HepG2 (cell line): ENCODE measurements at regions not wholly inside any gene's neighbourhood (a gene's known extent, or its start where the extent isn't known, plus 50 kb on each side); places are given as distances from the start of the nearest gene placed in this dataset.
A peak's percentile ranks its signal among the peaks of the same experiment; 100 is the strongest.

ENCODE experiments used
- ATAC-seq: fragments of 200-7000 bp; cut with Tn5 transposase; 3 replicates; pipeline ENCODE4 v1.9.1; 2020; ENCODE audit warnings: mild to moderate bottlenecking, moderate library complexity
- BruUV-seq: library from RNA; stranded (reverse); fragments of 400-500 nt; replicated peaks from 2 replicates; lab custom pipeline; 2021; lab: Mats Ljungman, UMichigan
- CTCF ChIA-PET: fragments of 300-600 bp; formaldehyde crosslinking; extraction: SDS; loops from one replicate; lab custom pipeline; 2021; ENCODE audit warnings: low total read pairs, inconsistent platforms, low intra/inter-chr PET ratio; lab: Yijun Ruan, JAX
- POLR2A ChIA-PET: fragments of 350-600 bp; sonication (Branson Sonifier 250); formaldehyde crosslinking; loops from one replicate; lab custom pipeline; 2020; ENCODE audit warnings: antibody characterized with exemption, inconsistent platforms; lab: Yijun Ruan, JAX
- DNase-seq: peaks from one replicate; pipeline ENCODE4 v3.0.0-alpha.2; 2015; ENCODE audit warnings: low spot score
- FAIRE-seq: peaks from 3 replicates; lab custom pipeline; 2011; peaks lifted over from hg19 to GRCh38; lab: Jason Lieb, UNC
- H2AFZ ChIP-seq: one replicate; pipeline ENCODE4 v1.6.1; 2011; ENCODE audit warnings: low read length, inconsistent platforms
- H3K27ac ChIP-seq: fragments of 300-600 bp; 3 replicates; pipeline ENCODE4 v1.8.0; 2011; ENCODE audit warnings: mixed run types, mild to moderate bottlenecking, mixed read lengths, low read length, inconsistent platforms; ENCODE audit not compliant: insufficient read depth; ENCODE audit errors: extremely low read length
- H3K27me3 ChIP-seq, 2 experiments: fragments of 200-600 bp in 1 of 2; 2 replicates in 1 of 2; 3 replicates in 1 of 2; pipeline versions ENCODE4 v1.6.0 to v1.8.0; 2011; ENCODE audit warnings: low read length in 2 of 2, mild to moderate bottlenecking in 2 of 2, moderate library complexity in 2 of 2, inconsistent platforms in 1 of 2; ENCODE audit not compliant: insufficient read depth in 2 of 2, control insufficient read depth in 1 of 2
- H3K36me3 ChIP-seq, 2 experiments: fragments of 200-600 bp in 1 of 2; replicated peaks in 1 of 2; 2 replicates in 1 of 2; 3 replicates in 1 of 2; pipeline versions ENCODE4 v1.5.1 to v1.8.0; 2011; ENCODE audit warnings: low read length in 2 of 2, inconsistent platforms in 1 of 2; ENCODE audit not compliant: insufficient read depth in 2 of 2, control insufficient read depth in 1 of 2
- H3K4me1 ChIP-seq: 2 replicates; pipeline ENCODE4 v1.5.1; 2012; ENCODE audit warnings: low read length, inconsistent platforms; ENCODE audit not compliant: insufficient read depth
- H3K4me2 ChIP-seq: 2 replicates; pipeline ENCODE4 v1.6.0; 2011; ENCODE audit warnings: low read depth, low read length, inconsistent platforms
- H3K4me3 ChIP-seq, 3 experiments: fragments of 200-600 bp in 1 of 3; sonication (generic), shearing (Covaris generic) in 1 of 3; replicated peaks in 1 of 3; 2 replicates each; pipeline ENCODE4 v1.5.1; 2011 to 2016; ENCODE audit warnings: low read length in 3 of 3, inconsistent platforms in 2 of 3, low read depth in 2 of 3, mild to moderate bottlenecking in 2 of 3, control low read depth in 1 of 3, mixed read lengths in 1 of 3; ENCODE audit not compliant: insufficient read depth in 1 of 3
- H3K79me2 ChIP-seq: one replicate; pipeline ENCODE4 v1.6.1; 2011; ENCODE audit warnings: low read length, inconsistent platforms; ENCODE audit not compliant: insufficient read depth
- H3K9ac ChIP-seq: 2 replicates; pipeline ENCODE4 v1.6.0; 2011; ENCODE audit warnings: mild to moderate bottlenecking, low read depth, low read length, inconsistent platforms; ENCODE audit not compliant: insufficient read depth
- H3K9me3 ChIP-seq: 2 replicates; pipeline ENCODE4 v1.5.1; 2012; ENCODE audit warnings: mild to moderate bottlenecking, low read length
- H4K20me1 ChIP-seq: 2 replicates; pipeline ENCODE4 v1.6.0; 2011; ENCODE audit warnings: inconsistent platforms, mild to moderate bottlenecking, low read length, moderate library complexity; ENCODE audit not compliant: insufficient read depth
- CTCF ChIP-seq: sonication (generic); formaldehyde crosslinking; IDR thresholded peaks from 2 replicates; pipeline ENCODE4 v1.5.0; 2020; ENCODE audit warnings: mild to moderate bottlenecking, missing genetic modification reagents, moderate library complexity
- FOXC1 ChIP-seq: sonication (generic); formaldehyde crosslinking; IDR thresholded peaks from 2 replicates; pipeline ENCODE4 v1.8.0; 2022; ENCODE audit warnings: mild to moderate bottlenecking, missing genetic modification reagents, borderline replicate concordance
- FOXO1 ChIP-seq: sonication (generic); formaldehyde crosslinking; IDR thresholded peaks from 2 replicates; pipeline ENCODE4 v1.4.0; 2020; ENCODE audit warnings: missing genetic modification reagents
- HNF4A ChIP-seq: sonication (generic); formaldehyde crosslinking; IDR thresholded peaks from 2 replicates; pipeline ENCODE4 v1.4.0; 2020; ENCODE audit warnings: missing genetic modification reagents
- MAFK ChIP-seq, 2 experiments: IDR thresholded peaks in 1 of 2; conservative IDR thresholded peaks in 1 of 2; 2 replicates each; pipeline ENCODE4 v1.6.1; 2011; ENCODE audit warnings: improper control_type of control experiment in 2 of 2, low read length in 2 of 2
- MTF1 ChIP-seq: sonication (generic); formaldehyde crosslinking; IDR thresholded peaks from 2 replicates; pipeline ENCODE4 v1.5.0; 2020; ENCODE audit warnings: missing genetic modification reagents
- NFRKB ChIP-seq: fragments of 450-650 bp; IDR thresholded peaks from 2 replicates; pipeline ENCODE4 v1.6.1; 2017
- SUZ12 ChIP-seq: fragments of 150-350 bp; IDR thresholded peaks from 2 replicates; pipeline ENCODE4 v1.6.1; 2014; ENCODE audit warnings: low read depth, low read length
- ZNF382 ChIP-seq: sonication (generic); formaldehyde crosslinking; IDR thresholded peaks from 2 replicates; pipeline ENCODE4 v1.5.0; 2020; ENCODE audit warnings: missing genetic modification reagents, mild to moderate bottlenecking, borderline replicate concordance
- ZNF790 ChIP-seq: sonication (generic); formaldehyde crosslinking; IDR thresholded peaks from 2 replicates; pipeline ENCODE4 v1.8.0; 2022; ENCODE audit warnings: missing genetic modification reagents, mild to moderate bottlenecking, borderline replicate concordance
- ZSCAN22 ChIP-seq: sonication (generic); formaldehyde crosslinking; IDR thresholded peaks from 2 replicates; pipeline ENCODE4 v1.4.0; 2020; ENCODE audit warnings: mild to moderate bottlenecking, missing genetic modification reagents
- ZXDC ChIP-seq: sonication (generic); formaldehyde crosslinking; IDR thresholded peaks from 2 replicates; pipeline ENCODE4 v1.5.0; 2020; ENCODE audit warnings: mild to moderate bottlenecking, missing genetic modification reagents
- WGBS: methylation state at CpG from one replicate; pipeline ENCODE4 v1.1.6; 2017; ENCODE audit warnings: low lambda C conversion rate; 5-methylcytosine and 5-hydroxymethylcytosine counted together
- in situ Hi-C: cut with HindIII; loops from 2 replicates; pipeline ENCODE4 v1.10.0; 2017; ENCODE audit warnings: low pct_unique_long_range_greater_than_20kb; ENCODE audit not compliant: extremely low pct_ligation_motif_present
- intact Hi-C: fragments of 100-400 bp; cut with micrococcal nuclease; formaldehyde crosslinking; loops from one replicate; pipeline ENCODE4 v1.10.0; 2022; ENCODE audit not compliant: unreplicated experiment
- TF ChIP-seq, protein P1 (sequence below): sonication (generic); formaldehyde crosslinking; IDR thresholded peaks from 2 replicates; pipeline ENCODE4 v1.5.1; 2020; ENCODE audit warnings: mild to moderate bottlenecking, missing genetic modification reagents

- Histone ChIP-seq H2AFZ (no peak overlapping the region), H3K9ac (no peak overlapping the region), H3K4me1 (no peaks in the 10 kb centered on the region), H3K4me3 (no peak overlapping the region), H3K36me3 (no peaks in the 10 kb centered on the region), H3K27me3 (no peaks in the 10 kb centered on the region), H3K9me3 (no peaks in the 10 kb centered on the region), H3K27ac (no peak overlapping the region), H3K4me2 (no peak overlapping the region), H3K79me2 (no peaks in the 10 kb centered on the region), H4K20me1 (no peaks in the 10 kb centered on the region)
- in situ Hi-C loops (no loop called here), intact Hi-C loops (no loop called here)
- ChIA-PET POLR2A (no interaction called here), CTCF (no interaction called here)
- DNase-seq (no peak), ATAC-seq (peak; percentile 44; the same call in 1 of the 3 replicates), FAIRE-seq (no peak)
- TF ChIP-seq CTCF (CRISPR knock-in tag), result peak; percentile 27
- no peak for TF ChIP-seq FOXO1 (CRISPR knock-in tag)
- BruUV-seq, result no TSS peak
- 0% methylated on average over 4 of the region's 4 CpGs for WGBS
Measured at GRCh38 chr2:18001671-18002070, 123.2 kb downstream of the KCNS3 start.

GRCh38 chr2:17996978-17997377, 118.5 kb downstream of the KCNS3 start:
- in situ Hi-C loops, result no loop called here
- Histone ChIP-seq H4K20me1 (no peaks in the 10 kb centered on the region), H3K4me1 (no peaks in the 10 kb centered on the region), H3K79me2 (no peaks in the 10 kb centered on the region), H3K9ac (no peak overlapping the region), H2AFZ (no peak overlapping the region), H3K27ac (no peak overlapping the region), H3K27me3 (no peaks in the 10 kb centered on the region), H3K36me3 (no peaks in the 10 kb centered on the region), H3K4me3 (no peak overlapping the region), H3K4me2 (no peak overlapping the region), H3K9me3 (no peaks in the 10 kb centered on the region)
- ChIA-PET CTCF (no interaction called here), POLR2A (no interaction called here)
- BruUV-seq, result no TSS peak
- ATAC-seq, result no peak
- FAIRE-seq, result no peak
- 8% methylated on average over 3 of the region's 3 CpGs for WGBS
- DNase-seq, result no peak
- intact Hi-C loops, result no loop called here
- TF ChIP-seq NFRKB (no peak), ZSCAN22 (CRISPR knock-in tag) (no peak), ZNF790 (CRISPR knock-in tag) (no peak), MAFK (conservative IDR thresholded peaks at IDR 0.05 in 1 of 2, IDR thresholded peaks at IDR 0.05 in 1 of 2; ENCODE audit: low read length in 2 of 2) (no peak), FOXC1 (CRISPR knock-in tag) (no peak), MTF1 (CRISPR knock-in tag) (no peak), HNF4A (CRISPR knock-in tag) (no peak), ZNF382 (CRISPR knock-in tag) (no peak), ZXDC (CRISPR knock-in tag) (no peak), SUZ12 (no peak)
- TF ChIP-seq, protein P1, sequence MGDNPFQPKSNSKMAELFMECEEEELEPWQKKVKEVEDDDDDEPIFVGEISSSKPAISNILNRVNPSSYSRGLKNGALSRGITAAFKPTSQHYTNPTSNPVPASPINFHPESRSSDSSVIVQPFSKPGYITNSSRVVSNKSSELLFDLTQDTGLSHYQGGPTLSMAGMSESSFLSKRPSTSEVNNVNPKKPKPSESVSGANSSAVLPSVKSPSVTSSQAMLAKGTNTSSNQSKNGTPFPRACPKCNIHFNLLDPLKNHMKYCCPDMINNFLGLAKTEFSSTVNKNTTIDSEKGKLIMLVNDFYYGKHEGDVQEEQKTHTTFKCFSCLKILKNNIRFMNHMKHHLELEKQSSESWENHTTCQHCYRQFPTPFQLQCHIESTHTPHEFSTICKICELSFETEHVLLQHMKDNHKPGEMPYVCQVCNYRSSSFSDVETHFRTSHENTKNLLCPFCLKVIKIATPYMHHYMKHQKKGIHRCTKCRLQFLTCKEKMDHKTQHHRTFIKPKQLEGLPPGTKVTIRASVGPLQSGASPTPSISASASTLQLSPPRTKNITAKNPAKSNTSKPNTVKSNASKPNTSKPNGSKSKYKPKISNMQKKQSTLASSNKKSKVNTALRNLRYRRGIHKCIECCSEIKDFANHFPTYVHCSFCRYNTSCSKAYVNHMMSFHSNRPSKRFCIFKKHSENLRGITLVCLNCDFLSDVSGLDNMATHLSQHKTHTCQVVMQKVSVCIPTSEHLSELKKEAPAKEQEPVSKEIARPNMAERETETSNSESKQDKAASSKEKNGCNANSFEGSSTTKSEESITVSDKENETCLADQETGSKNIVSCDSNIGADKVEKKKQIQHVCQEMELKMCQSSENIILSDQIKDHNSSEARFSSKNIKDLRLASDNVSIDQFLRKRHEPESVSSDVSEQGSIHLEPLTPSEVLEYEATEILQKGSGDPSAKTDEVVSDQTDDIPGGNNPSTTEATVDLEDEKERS, result no peak
